ENCODE measurements at regions not wholly inside any gene's neighbourhood (a gene's known extent, or its start where the extent isn't known, plus 50 kb on each side); places are given as distances from the start of the nearest gene placed in this dataset.

- TF ChIP-seq, protein P1, sequence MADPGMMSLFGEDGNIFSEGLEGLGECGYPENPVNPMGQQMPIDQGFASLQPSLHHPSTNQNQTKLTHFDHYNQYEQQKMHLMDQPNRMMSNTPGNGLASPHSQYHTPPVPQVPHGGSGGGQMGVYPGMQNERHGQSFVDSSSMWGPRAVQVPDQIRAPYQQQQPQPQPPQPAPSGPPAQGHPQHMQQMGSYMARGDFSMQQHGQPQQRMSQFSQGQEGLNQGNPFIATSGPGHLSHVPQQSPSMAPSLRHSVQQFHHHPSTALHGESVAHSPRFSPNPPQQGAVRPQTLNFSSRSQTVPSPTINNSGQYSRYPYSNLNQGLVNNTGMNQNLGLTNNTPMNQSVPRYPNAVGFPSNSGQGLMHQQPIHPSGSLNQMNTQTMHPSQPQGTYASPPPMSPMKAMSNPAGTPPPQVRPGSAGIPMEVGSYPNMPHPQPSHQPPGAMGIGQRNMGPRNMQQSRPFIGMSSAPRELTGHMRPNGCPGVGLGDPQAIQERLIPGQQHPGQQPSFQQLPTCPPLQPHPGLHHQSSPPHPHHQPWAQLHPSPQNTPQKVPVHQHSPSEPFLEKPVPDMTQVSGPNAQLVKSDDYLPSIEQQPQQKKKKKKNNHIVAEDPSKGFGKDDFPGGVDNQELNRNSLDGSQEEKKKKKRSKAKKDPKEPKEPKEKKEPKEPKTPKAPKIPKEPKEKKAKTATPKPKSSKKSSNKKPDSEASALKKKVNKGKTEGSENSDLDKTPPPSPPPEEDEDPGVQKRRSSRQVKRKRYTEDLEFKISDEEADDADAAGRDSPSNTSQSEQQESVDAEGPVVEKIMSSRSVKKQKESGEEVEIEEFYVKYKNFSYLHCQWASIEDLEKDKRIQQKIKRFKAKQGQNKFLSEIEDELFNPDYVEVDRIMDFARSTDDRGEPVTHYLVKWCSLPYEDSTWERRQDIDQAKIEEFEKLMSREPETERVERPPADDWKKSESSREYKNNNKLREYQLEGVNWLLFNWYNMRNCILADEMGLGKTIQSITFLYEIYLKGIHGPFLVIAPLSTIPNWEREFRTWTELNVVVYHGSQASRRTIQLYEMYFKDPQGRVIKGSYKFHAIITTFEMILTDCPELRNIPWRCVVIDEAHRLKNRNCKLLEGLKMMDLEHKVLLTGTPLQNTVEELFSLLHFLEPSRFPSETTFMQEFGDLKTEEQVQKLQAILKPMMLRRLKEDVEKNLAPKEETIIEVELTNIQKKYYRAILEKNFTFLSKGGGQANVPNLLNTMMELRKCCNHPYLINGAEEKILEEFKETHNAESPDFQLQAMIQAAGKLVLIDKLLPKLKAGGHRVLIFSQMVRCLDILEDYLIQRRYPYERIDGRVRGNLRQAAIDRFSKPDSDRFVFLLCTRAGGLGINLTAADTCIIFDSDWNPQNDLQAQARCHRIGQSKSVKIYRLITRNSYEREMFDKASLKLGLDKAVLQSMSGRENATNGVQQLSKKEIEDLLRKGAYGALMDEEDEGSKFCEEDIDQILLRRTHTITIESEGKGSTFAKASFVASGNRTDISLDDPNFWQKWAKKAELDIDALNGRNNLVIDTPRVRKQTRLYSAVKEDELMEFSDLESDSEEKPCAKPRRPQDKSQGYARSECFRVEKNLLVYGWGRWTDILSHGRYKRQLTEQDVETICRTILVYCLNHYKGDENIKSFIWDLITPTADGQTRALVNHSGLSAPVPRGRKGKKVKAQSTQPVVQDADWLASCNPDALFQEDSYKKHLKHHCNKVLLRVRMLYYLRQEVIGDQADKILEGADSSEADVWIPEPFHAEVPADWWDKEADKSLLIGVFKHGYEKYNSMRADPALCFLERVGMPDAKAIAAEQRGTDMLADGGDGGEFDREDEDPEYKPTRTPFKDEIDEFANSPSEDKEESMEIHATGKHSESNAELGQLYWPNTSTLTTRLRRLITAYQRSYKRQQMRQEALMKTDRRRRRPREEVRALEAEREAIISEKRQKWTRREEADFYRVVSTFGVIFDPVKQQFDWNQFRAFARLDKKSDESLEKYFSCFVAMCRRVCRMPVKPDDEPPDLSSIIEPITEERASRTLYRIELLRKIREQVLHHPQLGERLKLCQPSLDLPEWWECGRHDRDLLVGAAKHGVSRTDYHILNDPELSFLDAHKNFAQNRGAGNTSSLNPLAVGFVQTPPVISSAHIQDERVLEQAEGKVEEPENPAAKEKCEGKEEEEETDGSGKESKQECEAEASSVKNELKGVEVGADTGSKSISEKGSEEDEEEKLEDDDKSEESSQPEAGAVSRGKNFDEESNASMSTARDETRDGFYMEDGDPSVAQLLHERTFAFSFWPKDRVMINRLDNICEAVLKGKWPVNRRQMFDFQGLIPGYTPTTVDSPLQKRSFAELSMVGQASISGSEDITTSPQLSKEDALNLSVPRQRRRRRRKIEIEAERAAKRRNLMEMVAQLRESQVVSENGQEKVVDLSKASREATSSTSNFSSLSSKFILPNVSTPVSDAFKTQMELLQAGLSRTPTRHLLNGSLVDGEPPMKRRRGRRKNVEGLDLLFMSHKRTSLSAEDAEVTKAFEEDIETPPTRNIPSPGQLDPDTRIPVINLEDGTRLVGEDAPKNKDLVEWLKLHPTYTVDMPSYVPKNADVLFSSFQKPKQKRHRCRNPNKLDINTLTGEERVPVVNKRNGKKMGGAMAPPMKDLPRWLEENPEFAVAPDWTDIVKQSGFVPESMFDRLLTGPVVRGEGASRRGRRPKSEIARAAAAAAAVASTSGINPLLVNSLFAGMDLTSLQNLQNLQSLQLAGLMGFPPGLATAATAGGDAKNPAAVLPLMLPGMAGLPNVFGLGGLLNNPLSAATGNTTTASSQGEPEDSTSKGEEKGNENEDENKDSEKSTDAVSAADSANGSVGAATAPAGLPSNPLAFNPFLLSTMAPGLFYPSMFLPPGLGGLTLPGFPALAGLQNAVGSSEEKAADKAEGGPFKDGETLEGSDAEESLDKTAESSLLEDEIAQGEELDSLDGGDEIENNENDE (IDR thresholded peaks at IDR 0.05; ENCODE audit: insufficient replicate concordance, low read length), result no peak
- TF ChIP-seq SP1 (IDR thresholded peaks at IDR 0.05; ENCODE audit: low read depth, low read length) (no peak), HDAC6 (IDR thresholded peaks at IDR 0.05; ENCODE audit: low read depth, low read length) (no peak), CHD1 (IDR thresholded peaks at IDR 0.05; ENCODE audit: low read depth, low read length) (no peak), CEBPB (IDR thresholded peaks at IDR 0.05; ENCODE audit: low read depth, low read length) (no peak), KDM4A (IDR thresholded peaks at IDR 0.05; ENCODE audit: low read depth, low read length, severe bottlenecking) (no peak), TEAD4 (IDR thresholded peaks at IDR 0.05; ENCODE audit: low read depth, low read length) (no peak), FOSL1 (IDR thresholded peaks at IDR 0.05; ENCODE audit: insufficient read depth, low read depth, low read length) (no peak), MAFK (IDR thresholded peaks at IDR 0.05; ENCODE audit: low read depth, low read length) (no peak), ATF2 (IDR thresholded peaks at IDR 0.05; ENCODE audit: low read length) (no peak), CBX5 (IDR thresholded peaks at IDR 0.05; ENCODE audit: low read depth, low read length) (no peak)
Observed at GRCh38 chrX:107576392-107576791, 51.9 kb upstream of the PRPS1 start (continued).

All from H1 (cell line).